SK-N-SH (cell line): ENCODE measurements at regions not wholly inside any gene's neighbourhood (a gene's known extent, or its start where the extent isn't known, plus 50 kb on each side); places are given as distances from the start of the nearest gene placed in this dataset.

Experiments used
- CTCF ChIP-seq: fragments of 200-600 bp; sonication (generic); IDR thresholded peaks from 2 replicates; pipeline ENCODE4 v1.6.1; 2017; ENCODE audit warnings: antibody characterized with exemption, mild to moderate bottlenecking, moderate library complexity
- EZH2phosphoT487 ChIP-seq: fragments of 200-600 bp; sonication (generic); IDR thresholded peaks from 2 replicates; pipeline ENCODE4 v1.6.1; 2017; ENCODE audit warnings: low read depth, mixed run types, mild to moderate bottlenecking, antibody characterized with exemption, moderate library complexity, borderline replicate concordance
- FOSL2 ChIP-seq: IDR thresholded peaks from 2 replicates; pipeline ENCODE4 v1.4.0; 2012; ENCODE audit warnings: low read depth, mild to moderate bottlenecking, moderate library complexity, borderline replicate concordance
- MEF2A ChIP-seq: IDR thresholded peaks from 2 replicates; pipeline ENCODE4 v1.4.0; 2012; ENCODE audit warnings: low read depth, borderline replicate concordance
- POLR2AphosphoS5 ChIP-seq: IDR thresholded peaks from 2 replicates; pipeline ENCODE4 v1.6.1; 2012; ENCODE audit warnings: low read depth, low read length
- REST ChIP-seq: IDR thresholded peaks from 2 replicates; pipeline ENCODE4 v1.6.1; 2012; ENCODE audit warnings: mild to moderate bottlenecking, low read depth, low read length, moderate library complexity
- RFX5 ChIP-seq: IDR thresholded peaks from 2 replicates; pipeline ENCODE4 v1.6.1; 2012; ENCODE audit warnings: mild to moderate bottlenecking, improper control_type of control experiment, low read length
- TCF12 ChIP-seq: IDR thresholded peaks from 2 replicates; pipeline ENCODE4 v1.4.0; 2012
- ZBTB33 ChIP-seq: IDR thresholded peaks from 2 replicates; pipeline ENCODE4 v1.4.0; 2012; ENCODE audit warnings: low read depth, borderline replicate concordance
- TF ChIP-seq, protein P1 (sequence below): IDR thresholded peaks from 2 replicates; pipeline ENCODE4 v1.4.0; 2012; ENCODE audit warnings: low read depth

DNA sequence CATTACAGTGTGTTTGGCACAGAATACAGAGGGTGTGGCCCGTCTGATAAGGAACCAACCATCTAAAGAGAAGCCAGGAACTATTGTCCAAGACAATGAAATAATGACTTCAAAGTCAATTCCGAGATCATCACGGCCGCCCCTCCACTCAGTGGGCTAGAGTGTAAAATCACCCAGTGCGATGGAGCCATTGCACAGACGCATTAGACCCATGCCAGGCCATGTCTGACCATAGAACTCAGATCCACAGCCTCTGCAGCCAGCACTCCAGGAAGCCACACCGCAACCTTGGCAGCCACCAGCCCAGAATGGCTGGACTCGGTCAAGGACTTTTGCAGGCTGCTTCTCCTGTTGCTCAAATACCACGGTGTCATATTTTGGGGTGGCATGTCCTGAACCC lies 835.7 kb downstream of the DCDC2C start:
- TF ChIP-seq CTCF (no peak), REST (no peak), TCF12 (no peak), POLR2AphosphoS5 (no peak), EZH2phosphoT487 (no peak), ZBTB33 (no peak), MEF2A (no peak), RFX5 (no peak), FOSL2 (no peak)
- TF ChIP-seq, protein P1, sequence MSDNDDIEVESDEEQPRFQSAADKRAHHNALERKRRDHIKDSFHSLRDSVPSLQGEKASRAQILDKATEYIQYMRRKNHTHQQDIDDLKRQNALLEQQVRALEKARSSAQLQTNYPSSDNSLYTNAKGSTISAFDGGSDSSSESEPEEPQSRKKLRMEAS: no peak
